ENCODE measurements at regions not wholly inside any gene's neighbourhood (a gene's known extent, or its start where the extent isn't known, plus 50 kb on each side); places are given as distances from the start of the nearest gene placed in this dataset.

DNA sequence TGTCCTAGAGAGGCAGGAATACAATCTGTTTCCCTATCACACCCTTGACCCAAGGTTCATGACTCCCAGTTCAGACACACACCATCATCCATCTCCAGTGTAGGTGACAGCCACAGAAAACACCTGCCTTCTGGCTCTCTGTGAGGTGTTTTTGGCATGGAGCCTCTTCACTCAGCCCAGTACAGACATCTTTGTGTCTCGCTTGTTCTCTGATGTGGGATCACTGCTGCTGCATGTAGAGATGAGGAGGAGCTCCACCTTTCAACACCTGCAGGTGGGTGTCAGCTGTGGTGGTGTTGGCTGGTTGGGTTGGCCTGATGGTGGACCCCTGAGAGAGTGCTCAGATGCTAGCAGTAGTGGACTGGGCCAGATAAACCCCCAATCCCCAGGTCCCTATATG, 916.7 kb upstream of the B3GALT2 start:
- no peaks in the 10 kb centered on the region for H3K4me1 ChIP-seq
- no peaks in the 10 kb centered on the region for H3K9me3 Mint-ChIP-seq (ENCODE audit: unreplicated experiment)
- no peaks in the 10 kb centered on the region for H3K4me1 Mint-ChIP-seq (ENCODE audit: low read depth, unreplicated experiment)
- TF ChIP-seq, protein P1, sequence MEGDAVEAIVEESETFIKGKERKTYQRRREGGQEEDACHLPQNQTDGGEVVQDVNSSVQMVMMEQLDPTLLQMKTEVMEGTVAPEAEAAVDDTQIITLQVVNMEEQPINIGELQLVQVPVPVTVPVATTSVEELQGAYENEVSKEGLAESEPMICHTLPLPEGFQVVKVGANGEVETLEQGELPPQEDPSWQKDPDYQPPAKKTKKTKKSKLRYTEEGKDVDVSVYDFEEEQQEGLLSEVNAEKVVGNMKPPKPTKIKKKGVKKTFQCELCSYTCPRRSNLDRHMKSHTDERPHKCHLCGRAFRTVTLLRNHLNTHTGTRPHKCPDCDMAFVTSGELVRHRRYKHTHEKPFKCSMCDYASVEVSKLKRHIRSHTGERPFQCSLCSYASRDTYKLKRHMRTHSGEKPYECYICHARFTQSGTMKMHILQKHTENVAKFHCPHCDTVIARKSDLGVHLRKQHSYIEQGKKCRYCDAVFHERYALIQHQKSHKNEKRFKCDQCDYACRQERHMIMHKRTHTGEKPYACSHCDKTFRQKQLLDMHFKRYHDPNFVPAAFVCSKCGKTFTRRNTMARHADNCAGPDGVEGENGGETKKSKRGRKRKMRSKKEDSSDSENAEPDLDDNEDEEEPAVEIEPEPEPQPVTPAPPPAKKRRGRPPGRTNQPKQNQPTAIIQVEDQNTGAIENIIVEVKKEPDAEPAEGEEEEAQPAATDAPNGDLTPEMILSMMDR (IDR thresholded peaks at IDR 0.05; ENCODE audit: insufficient read depth in 1 of 2, low read depth in 1 of 2, low read length in 1 of 2, severe bottlenecking in 1 of 2, unreplicated experiment in 1 of 2), result no peak
- H3K4me3 ChIP-seq (ENCODE audit: low read depth, low read length), result no peak overlapping the region
- intact Hi-C loops (cut with micrococcal nuclease; ENCODE audit: unreplicated experiment), result no loop called here
- no peak overlapping the region for H3K27ac Mint-ChIP-seq (ENCODE audit: unreplicated experiment)
- H3K27me3 Mint-ChIP-seq (ENCODE audit: insufficient read depth, unreplicated experiment), result no peaks in the 10 kb centered on the region
- CTCF ChIA-PET, result no interaction called here
- H3K4me3 Mint-ChIP-seq (ENCODE audit: unreplicated experiment), result no peak overlapping the region
- no peaks in the 10 kb centered on the region for H3K36me3 Mint-ChIP-seq (ENCODE audit: insufficient read depth, unreplicated experiment)
- H3K9me3 ChIP-seq, result no peaks in the 10 kb centered on the region
- H3K36me3 ChIP-seq (ENCODE audit: control insufficient read depth, insufficient read depth, low read length), result no peaks in the 10 kb centered on the region
- no peak for DNase-seq
- H3K27me3 ChIP-seq (replicated peaks; ENCODE audit: control insufficient read depth, insufficient read depth, low read length), result no peaks in the 10 kb centered on the region
- BruUV-seq (replicated peaks), result no TSS peak
- POLR2A ChIA-PET, result no interaction called here

DNA sequence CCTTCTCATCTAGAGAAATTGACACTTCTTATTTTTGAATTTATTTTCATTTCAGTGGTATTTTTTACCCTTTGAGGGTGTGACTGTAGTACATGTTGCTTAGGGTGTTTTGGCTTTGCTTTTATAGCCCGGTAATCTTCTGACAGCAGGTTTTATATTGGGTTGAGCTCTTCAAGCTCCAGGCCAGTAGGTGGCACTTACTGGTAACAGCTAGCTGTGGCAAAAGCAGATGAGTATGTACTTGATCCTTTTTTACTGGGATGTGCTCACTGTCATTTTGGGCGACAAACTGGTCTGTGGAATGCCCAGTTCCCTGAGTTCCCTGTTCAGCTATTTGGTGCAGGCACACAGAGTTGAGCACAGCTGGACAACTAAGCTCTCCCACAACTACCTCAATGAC, 916.2 kb upstream of the B3GALT2 start:
- Mint-ChIP-seq H3K27ac (ENCODE audit: unreplicated experiment) (no peak overlapping the region), H3K36me3 (ENCODE audit: insufficient read depth, unreplicated experiment) (no peaks in the 10 kb centered on the region), H3K9me3 (ENCODE audit: unreplicated experiment) (no peaks in the 10 kb centered on the region), H3K4me1 (ENCODE audit: low read depth, unreplicated experiment) (no peaks in the 10 kb centered on the region), H3K4me3 (ENCODE audit: unreplicated experiment) (no peak overlapping the region), H3K27me3 (ENCODE audit: insufficient read depth, unreplicated experiment) (no peaks in the 10 kb centered on the region)
- ChIA-PET POLR2A (no interaction called here), CTCF (no interaction called here)
- no TSS peak for BruUV-seq (replicated peaks)
- intact Hi-C loops (cut with micrococcal nuclease; ENCODE audit: unreplicated experiment), result loop anchor here (1.0 kb wide), 1 partner anchor 193 kb away; no protein-coding TSS in a partner anchor
- H3K27me3 ChIP-seq (replicated peaks; ENCODE audit: control insufficient read depth, insufficient read depth, low read length), result no peaks in the 10 kb centered on the region
- no peak overlapping the region for H3K4me3 ChIP-seq (ENCODE audit: low read depth, low read length)
- DNase-seq, result no peak
- TF ChIP-seq, protein P1 (IDR thresholded peaks at IDR 0.05; ENCODE audit: insufficient read depth in 1 of 2, low read depth in 1 of 2, low read length in 1 of 2, severe bottlenecking in 1 of 2, unreplicated experiment in 1 of 2), result no peak
- H3K9me3 ChIP-seq, result no peaks in the 10 kb centered on the region
- H3K36me3 ChIP-seq (ENCODE audit: control insufficient read depth, insufficient read depth, low read length), result no peaks in the 10 kb centered on the region
- H3K4me1 ChIP-seq, result no peaks in the 10 kb centered on the region

DNA sequence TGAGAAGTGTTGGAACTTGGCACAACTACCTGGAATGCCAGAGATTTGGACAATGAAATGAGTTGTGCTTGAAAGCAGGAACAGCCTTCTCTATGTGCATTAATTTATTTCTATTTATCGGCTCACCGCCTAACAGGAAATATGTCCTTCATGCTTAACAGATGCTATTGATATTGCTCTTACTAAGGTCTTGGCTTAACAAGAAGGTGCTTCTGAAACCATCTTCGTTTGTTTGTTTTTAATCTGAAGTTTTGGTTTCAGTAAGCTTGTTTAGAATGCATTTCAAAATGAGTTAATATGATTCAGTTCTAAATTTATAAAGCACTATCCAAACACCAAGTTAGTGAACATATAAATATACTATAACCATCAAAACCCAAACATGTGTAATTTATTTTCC, 898.3 kb upstream of the B3GALT2 start:
- no peaks in the 10 kb centered on the region for H3K4me1 ChIP-seq
- H3K4me3 Mint-ChIP-seq (ENCODE audit: unreplicated experiment), result no peak overlapping the region
- H3K36me3 Mint-ChIP-seq (ENCODE audit: insufficient read depth, unreplicated experiment), result no peaks in the 10 kb centered on the region
- ChIA-PET POLR2A (no interaction called here), CTCF (no interaction called here)
- H3K27me3 ChIP-seq (replicated peaks; ENCODE audit: control insufficient read depth, insufficient read depth, low read length), result no peaks in the 10 kb centered on the region
- DNase-seq, result no peak
- no peaks in the 10 kb centered on the region for H3K4me1 Mint-ChIP-seq (ENCODE audit: low read depth, unreplicated experiment)
- no peaks in the 10 kb centered on the region for H3K9me3 ChIP-seq
- H3K4me3 ChIP-seq (ENCODE audit: low read depth, low read length), result no peak overlapping the region
- TF ChIP-seq, protein P1 (IDR thresholded peaks at IDR 0.05; ENCODE audit: insufficient read depth in 1 of 2, low read depth in 1 of 2, low read length in 1 of 2, severe bottlenecking in 1 of 2, unreplicated experiment in 1 of 2), result no peak
- no peaks in the 10 kb centered on the region for H3K9me3 Mint-ChIP-seq (ENCODE audit: unreplicated experiment)
- no TSS peak for BruUV-seq (replicated peaks)
- intact Hi-C loops (cut with micrococcal nuclease; ENCODE audit: unreplicated experiment), result no loop called here
- no peak overlapping the region for H3K27ac Mint-ChIP-seq (ENCODE audit: unreplicated experiment)
- H3K36me3 ChIP-seq (ENCODE audit: control insufficient read depth, insufficient read depth, low read length), result no peaks in the 10 kb centered on the region
- no peaks in the 10 kb centered on the region for H3K27me3 Mint-ChIP-seq (ENCODE audit: insufficient read depth, unreplicated experiment)
